Uterus (tissue), 2 donors: ENCODE measurements at regions not wholly inside any gene's neighbourhood (a gene's known extent, or its start where the extent isn't known, plus 50 kb on each side); places are given as distances from the start of the nearest gene placed in this dataset.

Source experiments
- CTCF ChIP-seq, 4 experiments: fragments of 200-600 bp in 2 of 4; fragments of 450-650 bp in 2 of 4; sonication (generic) in 2 of 4; IDR thresholded peaks; one replicate each; pipeline ENCODE4 v1.5.1; 2016 to 2019; ENCODE audit warnings: antibody characterized with exemption in 4 of 4, mild to moderate bottlenecking in 2 of 4, moderate library complexity in 1 of 4
- POLR2A ChIP-seq, 2 donors: fragments of 450-650 bp; IDR thresholded peaks; one replicate each; pipeline ENCODE4 v1.6.1; 2016; ENCODE audit warnings: antibody characterized with exemption in 2 of 2, mild to moderate bottlenecking in 1 of 2, moderate library complexity in 1 of 2

- TF ChIP-seq POLR2A (IDR thresholded peaks at IDR 0.05) (no peak), CTCF (IDR thresholded peaks at IDR 0.05) (no peak)
Observed at GRCh38 chr4:187715466-187715865, 280.1 kb upstream of the ZFP42 start.
